ENCODE measurements at regions not wholly inside any gene's neighbourhood (a gene's known extent, or its start where the extent isn't known, plus 50 kb on each side); places are given as distances from the start of the nearest gene placed in this dataset.

GRCh38 chr12:118467641-118468305 lies 91.4 kb downstream of the SUDS3 start:
- Mint-ChIP-seq H3K27ac (no peak overlapping the region), H3K4me3 (no peak overlapping the region), H3K27me3 (ENCODE audit: low read depth) (no peaks in the 10 kb centered on the region), H3K9me3 (peaks cover 7% of the 10 kb centered on the region; the same call in 1 of the 2 replicates), H3K4me1 (no peaks in the 10 kb centered on the region), H3K36me3 (no peaks in the 10 kb centered on the region)
- DNase-seq (ENCODE audit: low spot score) (no peak), ATAC-seq (no peak)
- ChIA-PET POLR2A (interaction anchor here (0.6 kb wide), 1 partner anchor 58 kb away, joined by 3 read pairs; no protein-coding TSS in a partner anchor), CTCF (no interaction called here)
- no peak for TF ChIP-seq MLX (CRISPR knock-in tag; IDR thresholded peaks at IDR 0.05)
- TF ChIP-seq EMX1 (CRISPR knock-in tag; IDR thresholded peaks at IDR 0.05): no peak
- TF ChIP-seq ERG (CRISPR knock-in tag; IDR thresholded peaks at IDR 0.05): no peak
- no peak for TF ChIP-seq PRDM15 (CRISPR knock-in tag; IDR thresholded peaks at IDR 0.05)
- TF ChIP-seq GRHL2 (CRISPR knock-in tag; IDR thresholded peaks at IDR 0.05; ENCODE audit: insufficient replicate concordance, severe bottlenecking): no peak

- DNase-seq (ENCODE audit: low spot score) (no peak), ATAC-seq (no peak)
- Mint-ChIP-seq H3K27ac (no peak overlapping the region), H3K27me3 (ENCODE audit: low read depth) (no peaks in the 10 kb centered on the region), H3K9me3 (peaks cover 4% of the 10 kb centered on the region; the same call in 1 of the 2 replicates), H3K36me3 (no peaks in the 10 kb centered on the region), H3K4me1 (no peaks in the 10 kb centered on the region), H3K4me3 (no peak overlapping the region)
- POLR2A ChIA-PET: no interaction called here
- CTCF ChIA-PET: no interaction called here
- TF ChIP-seq JUN (CRISPR knock-in tag; IDR thresholded peaks at IDR 0.05) (no peak), MXD4 (CRISPR knock-in tag; IDR thresholded peaks at IDR 0.05; ENCODE audit: borderline replicate concordance) (no peak), E2F4 (CRISPR knock-in tag; IDR thresholded peaks at IDR 0.05; ENCODE audit: borderline replicate concordance, low read depth) (no peak), ZNF232 (CRISPR knock-in tag; IDR thresholded peaks at IDR 0.05) (no peak), TP53 (CRISPR knock-in tag; IDR thresholded peaks at IDR 0.05) (no peak), FOXJ3 (CRISPR knock-in tag; IDR thresholded peaks at IDR 0.05; ENCODE audit: borderline replicate concordance) (no peak), RELA (CRISPR knock-in tag; IDR thresholded peaks at IDR 0.05; ENCODE audit: borderline replicate concordance) (no peak), FOXK1 (CRISPR knock-in tag; IDR thresholded peaks at IDR 0.05) (no peak), HMGA2 (CRISPR knock-in tag; IDR thresholded peaks at IDR 0.05) (no peak), ZBTB43 (CRISPR knock-in tag; IDR thresholded peaks at IDR 0.05) (no peak), MAX (CRISPR knock-in tag; IDR thresholded peaks at IDR 0.05) (no peak), CREB1 (CRISPR knock-in tag; IDR thresholded peaks at IDR 0.05) (no peak), IRF2 (CRISPR knock-in tag; IDR thresholded peaks at IDR 0.05; ENCODE audit: borderline replicate concordance, low read depth) (no peak), HMGXB4 (CRISPR knock-in tag; IDR thresholded peaks at IDR 0.05) (no peak), FOXP4 (CRISPR knock-in tag; IDR thresholded peaks at IDR 0.05) (no peak), GTF2I (CRISPR knock-in tag; conservative IDR thresholded peaks at IDR 0.05) (no peak), ETV6 (CRISPR knock-in tag; IDR thresholded peaks at IDR 0.05) (no peak), GABPB1 (CRISPR knock-in tag; IDR thresholded peaks at IDR 0.05) (no peak)
Measured at GRCh38 chr12:118472940-118473339, 96.6 kb downstream of the SUDS3 start.
